ENCODE measurements at regions not wholly inside any gene's neighbourhood (a gene's known extent, or its start where the extent isn't known, plus 50 kb on each side); places are given as distances from the start of the nearest gene placed in this dataset.

- Histone ChIP-seq H3K36me3 (ENCODE audit: insufficient read depth) (peaks cover 3% of the 10 kb centered on the region; the same call in 1 of the 2 replicates), H3K9me2 (ENCODE audit: insufficient read depth) (no peaks in the 10 kb centered on the region), H3K27ac (ENCODE audit: low read depth) (no peak overlapping the region), H2AFZ (no peak overlapping the region), H4K20me1 (replicated peaks; ENCODE audit: insufficient read depth) (no peaks in the 10 kb centered on the region), H3K27me3 (ENCODE audit: insufficient read depth) (no peaks in the 10 kb centered on the region), H3F3A (replicated peaks; ENCODE audit: low read depth) (no peaks in the 10 kb centered on the region), H3K4me2 (no peak overlapping the region), H3K4me1 (ENCODE audit: insufficient read depth) (no peaks in the 10 kb centered on the region), H3K4me3 (no peak overlapping the region), H3K79me2 (replicated peaks; ENCODE audit: insufficient read depth) (no peaks in the 10 kb centered on the region)
- DNase-seq (ENCODE audit: low spot score) (no peak), ATAC-seq (no peak)
- Mint-ChIP-seq H3K4me3 (no peak overlapping the region), H3K4me1 (peaks cover 17% of the 10 kb centered on the region), H3K27me3 (ENCODE audit: insufficient read depth, low read depth, poor library complexity) (peaks cover 16% of the 10 kb centered on the region), H3K27ac (no peak overlapping the region), H3K36me3 (ENCODE audit: low read depth) (peaks cover 6% of the 10 kb centered on the region; the same call in 2 of the 3 replicates), H3K9me3 (peaks cover 8% of the 10 kb centered on the region; the same call in 2 of the 3 replicates)
- no peak for TF ChIP-seq REST (IDR thresholded peaks at IDR 0.05; ENCODE audit: unreplicated experiment)
- TF ChIP-seq JUNB (IDR thresholded peaks at IDR 0.05; ENCODE audit: unreplicated experiment) = no peak
- no peak for TF ChIP-seq NANOG (IDR thresholded peaks at IDR 0.05; ENCODE audit: borderline replicate concordance)
- TF ChIP-seq STAT1 (IDR thresholded peaks at IDR 0.05; ENCODE audit: unreplicated experiment) = no peak
- no peak for TF ChIP-seq EZH2phosphoT487 (IDR thresholded peaks at IDR 0.05; ENCODE audit: unreplicated experiment)
- TF ChIP-seq POLR2AphosphoS5 (IDR thresholded peaks at IDR 0.05; ENCODE audit: low read depth) = no peak
Observed at GRCh38 chr22:49263101-49263500, 564.6 kb downstream of the BRD1 start.

GRCh38 chr22:49262167-49262566 is 565.5 kb downstream of the BRD1 start:
- Histone ChIP-seq H3K36me3 (ENCODE audit: insufficient read depth) (peaks cover 3% of the 10 kb centered on the region; the same call in 1 of the 2 replicates), H3K27me3 (ENCODE audit: insufficient read depth) (no peaks in the 10 kb centered on the region), H3K27ac (ENCODE audit: low read depth) (no peak overlapping the region), H3K9me2 (ENCODE audit: insufficient read depth) (no peaks in the 10 kb centered on the region), H3K4me3 (no peak overlapping the region), H3K79me2 (replicated peaks; ENCODE audit: insufficient read depth) (no peaks in the 10 kb centered on the region), H2AFZ (no peak overlapping the region), H3K4me2 (no peak overlapping the region), H4K20me1 (replicated peaks; ENCODE audit: insufficient read depth) (no peaks in the 10 kb centered on the region), H3F3A (replicated peaks; ENCODE audit: low read depth) (no peaks in the 10 kb centered on the region), H3K4me1 (ENCODE audit: insufficient read depth) (no peaks in the 10 kb centered on the region)
- peaks cover 3% of the 10 kb centered on the region; the same call in 2 of the 3 replicates for H3K36me3 Mint-ChIP-seq (ENCODE audit: low read depth)
- H3K27ac Mint-ChIP-seq = no peak overlapping the region
- TF ChIP-seq, protein P1, sequence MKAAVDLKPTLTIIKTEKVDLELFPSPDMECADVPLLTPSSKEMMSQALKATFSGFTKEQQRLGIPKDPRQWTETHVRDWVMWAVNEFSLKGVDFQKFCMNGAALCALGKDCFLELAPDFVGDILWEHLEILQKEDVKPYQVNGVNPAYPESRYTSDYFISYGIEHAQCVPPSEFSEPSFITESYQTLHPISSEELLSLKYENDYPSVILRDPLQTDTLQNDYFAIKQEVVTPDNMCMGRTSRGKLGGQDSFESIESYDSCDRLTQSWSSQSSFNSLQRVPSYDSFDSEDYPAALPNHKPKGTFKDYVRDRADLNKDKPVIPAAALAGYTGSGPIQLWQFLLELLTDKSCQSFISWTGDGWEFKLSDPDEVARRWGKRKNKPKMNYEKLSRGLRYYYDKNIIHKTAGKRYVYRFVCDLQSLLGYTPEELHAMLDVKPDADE (IDR thresholded peaks at IDR 0.05) = no peak
- TF ChIP-seq CTCF (conservative IDR thresholded peaks at IDR 0.05; ENCODE audit: low read depth in 2 of 2) (no peak), EZH2 (IDR thresholded peaks at IDR 0.05; ENCODE audit: low read depth, unreplicated experiment) (no peak), ZNF114 (CRISPR knock-in tag; IDR thresholded peaks at IDR 0.05) (no peak), STAT1 (IDR thresholded peaks at IDR 0.05; ENCODE audit: unreplicated experiment) (no peak)
- ATAC-seq (no peak), DNase-seq (ENCODE audit: low spot score) (no peak)
- peaks cover 5% of the 10 kb centered on the region; the same call in 2 of the 3 replicates for H3K9me3 Mint-ChIP-seq
- H3K27me3 Mint-ChIP-seq (ENCODE audit: insufficient read depth, low read depth, poor library complexity) = peaks cover 12% of the 10 kb centered on the region
- no peak overlapping the region for H3K4me3 Mint-ChIP-seq
- peaks cover 8% of the 10 kb centered on the region for H3K4me1 Mint-ChIP-seq

All from GM23338 (cell line).